ENCODE measurements at regions not wholly inside any gene's neighbourhood (a gene's known extent, or its start where the extent isn't known, plus 50 kb on each side); places are given as distances from the start of the nearest gene placed in this dataset.

- Histone ChIP-seq H3K4me2 (ENCODE audit: insufficient read depth, insufficient read length, low read length) (no peak overlapping the region), H2BK120ac (ENCODE audit: low read depth, low read length, poor library complexity, severe bottlenecking) (no peak overlapping the region), H3K27me3 (ENCODE audit: insufficient read depth, low read length) (no peaks in the 10 kb centered on the region), H2BK20ac (ENCODE audit: low read depth, low read length, poor library complexity, severe bottlenecking) (no peak overlapping the region), H4K5ac (ENCODE audit: insufficient read length, low read depth, low read length) (no peak overlapping the region), H3K27ac (ENCODE audit: insufficient read length, low read depth, low read length) (no peak overlapping the region), H4K20me1 (ENCODE audit: control insufficient read depth, insufficient read depth, insufficient read length) (no peaks in the 10 kb centered on the region), H3K4ac (ENCODE audit: low read depth, low read length) (no peak overlapping the region), H4K8ac (replicated peaks; ENCODE audit: insufficient read length, low read depth, low read length) (no peak overlapping the region), H2BK5ac (ENCODE audit: insufficient read length, low read length) (no peak overlapping the region), H2AFZ (ENCODE audit: low read length) (no peak overlapping the region), H2BK15ac (ENCODE audit: low read depth, low read length) (no peak overlapping the region), H3K23me2 (ENCODE audit: insufficient read length, low read depth, low read length, poor library complexity, severe bottlenecking) (no peaks in the 10 kb centered on the region), H3K79me1 (ENCODE audit: insufficient read depth, low read depth, low read length, poor library complexity, severe bottlenecking) (no peaks in the 10 kb centered on the region), H3K56ac (ENCODE audit: insufficient read length, low read depth, low read length) (no peak overlapping the region), H2AK5ac (ENCODE audit: insufficient read length, low read length) (no peak overlapping the region), H3K18ac (ENCODE audit: insufficient read length, low read depth, low read length) (no peak overlapping the region), H3K9me3 (ENCODE audit: control insufficient read depth, low read depth, low read length) (no peaks in the 10 kb centered on the region), H3K9ac (ENCODE audit: extremely low read depth, insufficient read length, low read length) (no peak overlapping the region), H2BK12ac (ENCODE audit: insufficient read length, low read depth, low read length) (no peak overlapping the region), H3K14ac (ENCODE audit: insufficient read depth, low read length) (no peak overlapping the region), H3K4me1 (ENCODE audit: insufficient read depth, low read length) (no peaks in the 10 kb centered on the region), H3T11ph (ENCODE audit: low read length) (no peak overlapping the region), H3K23ac (ENCODE audit: insufficient read length, low read depth, low read length) (no peak overlapping the region), H4K91ac (ENCODE audit: insufficient read length, low read depth, low read length) (no peak overlapping the region), H3K79me2 (ENCODE audit: insufficient read depth, low read length) (no peaks in the 10 kb centered on the region)
- Mint-ChIP-seq H3K36me3 (ENCODE audit: insufficient read depth in 1 of 3, low read depth in 3 of 3) (peaks cover 0 to 4% (median 0%) of the 10 kb centered on the region in 3 experiments; a peak in 2 of 7 replicates), H3K4me1 (no peaks in the 10 kb centered on the region), H3K4me3 (no peak overlapping the region), H3K27me3 (ENCODE audit: low read depth) (no peaks in the 10 kb centered on the region), H3K27ac (no peak overlapping the region), H3K9me3 (peaks cover 0 to 10% of the 10 kb centered on the region in 2 experiments; a peak in 3 of 5 replicates)
- WGBS (ENCODE audit: extremely low coverage, insufficient read length, low lambda C conversion rate), result no CpG with 5 or more reads among the region's 2 CpGs
- DNase-seq, result no peak
- no peak for TF ChIP-seq CTCF (conservative IDR thresholded peaks at IDR 0.05)
Measured at GRCh38 chr16:62889097-62889496, 852.9 kb upstream of the CDH8 start.

All from H9 (cell line).